GM12873 (cell line): ENCODE measurements at regions not wholly inside any gene's neighbourhood (a gene's known extent, or its start where the extent isn't known, plus 50 kb on each side); places are given as distances from the start of the nearest gene placed in this dataset.

Experiments
- TF ChIP-seq, protein P1 (sequence below): IDR thresholded peaks from 2 replicates; pipeline ENCODE4 v1.5.1; 2012; ENCODE audit warnings: low read depth, mild to moderate bottlenecking, moderate library complexity, low read length, control low read depth; ENCODE audit not compliant: insufficient read depth; ENCODE audit errors: missing control alignments

DNA sequence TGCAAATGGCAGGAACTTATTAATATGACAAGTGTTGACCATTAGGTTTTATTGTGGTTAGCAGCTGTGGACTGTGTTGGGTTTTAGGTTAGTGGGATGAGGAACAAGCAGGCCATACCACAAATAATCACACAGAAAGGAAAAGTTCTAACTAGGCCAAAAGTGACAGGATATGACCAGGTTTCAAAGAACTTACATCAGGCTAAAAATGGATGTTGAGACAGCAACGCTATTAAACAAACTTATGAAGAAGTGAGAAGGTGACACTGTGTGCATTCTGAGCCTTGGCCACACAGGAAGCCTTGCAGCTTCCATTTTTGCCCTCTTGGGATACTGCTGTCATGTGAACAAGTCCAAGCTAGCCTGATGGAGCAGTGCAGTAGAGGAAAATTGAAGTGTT is 568.8 kb downstream of the HTR7 start:
- TF ChIP-seq, protein P1, sequence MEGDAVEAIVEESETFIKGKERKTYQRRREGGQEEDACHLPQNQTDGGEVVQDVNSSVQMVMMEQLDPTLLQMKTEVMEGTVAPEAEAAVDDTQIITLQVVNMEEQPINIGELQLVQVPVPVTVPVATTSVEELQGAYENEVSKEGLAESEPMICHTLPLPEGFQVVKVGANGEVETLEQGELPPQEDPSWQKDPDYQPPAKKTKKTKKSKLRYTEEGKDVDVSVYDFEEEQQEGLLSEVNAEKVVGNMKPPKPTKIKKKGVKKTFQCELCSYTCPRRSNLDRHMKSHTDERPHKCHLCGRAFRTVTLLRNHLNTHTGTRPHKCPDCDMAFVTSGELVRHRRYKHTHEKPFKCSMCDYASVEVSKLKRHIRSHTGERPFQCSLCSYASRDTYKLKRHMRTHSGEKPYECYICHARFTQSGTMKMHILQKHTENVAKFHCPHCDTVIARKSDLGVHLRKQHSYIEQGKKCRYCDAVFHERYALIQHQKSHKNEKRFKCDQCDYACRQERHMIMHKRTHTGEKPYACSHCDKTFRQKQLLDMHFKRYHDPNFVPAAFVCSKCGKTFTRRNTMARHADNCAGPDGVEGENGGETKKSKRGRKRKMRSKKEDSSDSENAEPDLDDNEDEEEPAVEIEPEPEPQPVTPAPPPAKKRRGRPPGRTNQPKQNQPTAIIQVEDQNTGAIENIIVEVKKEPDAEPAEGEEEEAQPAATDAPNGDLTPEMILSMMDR: no peak

DNA sequence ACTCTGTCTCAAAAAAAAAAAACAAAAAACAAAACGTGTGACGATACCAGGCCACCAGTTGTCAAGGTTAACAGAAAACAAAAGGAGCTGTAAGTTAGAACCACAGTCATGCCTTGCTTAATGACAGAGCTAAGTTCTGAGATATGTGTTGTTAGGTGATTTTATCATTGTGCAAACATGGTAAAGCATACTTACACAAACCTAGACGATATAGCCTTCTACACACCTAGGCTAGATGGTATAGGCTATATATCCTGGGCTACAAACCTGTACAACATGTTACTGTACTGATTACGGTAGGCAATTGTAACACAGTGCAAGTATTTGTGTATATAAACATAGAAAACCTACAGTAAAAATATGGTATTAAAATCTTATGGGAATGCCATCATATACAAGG is 564.2 kb downstream of the HTR7 start:
- TF ChIP-seq, protein P1: no peak

DNA sequence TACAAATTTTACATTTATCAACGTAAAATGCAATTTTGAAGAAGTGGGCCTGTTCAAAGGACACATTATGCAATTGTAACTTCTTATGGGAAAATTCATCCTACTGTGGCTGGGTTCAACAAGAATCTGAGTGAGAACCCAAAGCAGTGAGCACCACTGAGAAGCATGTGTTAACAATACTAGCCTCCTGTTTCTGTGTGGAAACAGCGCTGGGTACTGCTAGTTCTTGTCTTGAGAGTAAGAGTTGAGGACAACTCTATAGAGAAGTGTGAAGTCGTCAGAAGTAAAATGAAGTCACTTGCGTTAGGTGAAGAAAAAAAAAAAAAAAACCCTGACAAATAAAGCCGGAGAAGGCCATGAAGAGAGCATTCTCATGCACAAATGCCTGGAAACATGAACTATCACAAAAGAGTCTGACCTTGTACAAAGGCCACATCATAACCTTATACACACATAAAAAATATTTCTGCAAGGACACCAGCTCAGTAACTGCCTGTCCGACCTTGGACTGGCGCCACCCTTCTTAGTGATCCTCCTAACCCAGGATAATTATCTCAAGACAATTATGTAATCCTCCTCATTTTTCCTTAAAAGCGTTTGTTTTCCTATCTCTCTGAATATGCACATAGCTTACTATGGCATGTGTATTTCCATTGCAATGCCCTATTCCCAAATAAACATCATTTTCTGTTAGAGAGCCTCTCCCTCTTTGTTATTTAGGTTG is 554.9 kb downstream of the HTR7 start:
- TF ChIP-seq, protein P1: no peak

DNA sequence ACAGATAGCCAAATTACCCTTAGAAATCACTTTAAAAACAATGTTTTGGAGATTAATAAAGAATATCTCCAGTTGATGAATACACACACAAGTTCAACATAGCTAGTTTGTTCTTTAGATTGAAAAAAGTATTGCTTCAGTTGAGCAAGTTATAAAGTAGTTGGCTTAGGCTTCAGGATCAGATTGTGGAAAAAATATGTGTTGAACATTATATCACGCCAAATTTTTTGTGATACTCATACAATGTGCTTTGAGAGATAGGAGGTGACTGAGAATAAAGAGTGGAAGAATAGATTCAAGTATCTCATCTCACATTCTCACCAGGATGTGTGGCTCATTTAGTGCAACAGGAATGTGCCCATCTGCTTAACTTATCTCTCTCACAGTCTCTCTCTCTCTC is 553.3 kb downstream of the HTR7 start:
- TF ChIP-seq, protein P1: no peak

DNA sequence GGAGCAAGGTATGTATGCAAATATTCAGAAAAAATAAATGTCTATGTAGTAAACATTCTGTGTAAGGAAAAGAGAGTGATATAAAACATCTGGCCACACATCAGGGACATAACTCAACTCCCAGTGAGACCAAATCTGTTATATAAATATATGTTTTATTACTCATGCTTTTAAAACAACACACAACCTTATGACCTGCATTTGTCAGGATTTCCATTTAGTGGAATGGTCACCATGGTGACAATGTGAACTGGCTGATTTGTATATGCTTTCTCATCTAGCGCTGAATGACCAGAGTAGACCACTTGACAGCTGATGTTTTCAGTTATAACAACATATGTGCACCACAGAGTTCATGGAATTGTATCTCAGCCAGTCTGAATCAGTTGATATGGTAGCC is 551.7 kb downstream of the HTR7 start:
- TF ChIP-seq, protein P1: no peak

DNA sequence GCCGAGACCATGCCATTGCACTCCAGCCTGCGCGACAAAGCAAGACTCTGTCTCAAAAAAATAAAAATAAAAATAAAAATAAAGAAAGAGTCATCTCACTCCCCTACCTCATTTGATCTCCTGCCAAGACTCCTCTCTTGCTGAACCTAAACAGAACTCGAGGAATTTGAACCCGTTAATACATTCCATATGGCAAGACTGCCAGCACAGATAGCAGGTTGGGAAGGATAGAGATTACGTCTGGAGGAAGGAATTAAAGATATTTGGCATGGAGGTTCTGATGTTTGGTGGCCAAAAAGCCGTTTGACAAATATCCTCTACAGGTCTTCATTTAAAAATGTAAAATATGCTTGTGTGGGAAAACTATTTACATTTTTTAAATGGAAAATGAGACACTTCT is 549.6 kb downstream of the HTR7 start:
- TF ChIP-seq, protein P1: no peak

DNA sequence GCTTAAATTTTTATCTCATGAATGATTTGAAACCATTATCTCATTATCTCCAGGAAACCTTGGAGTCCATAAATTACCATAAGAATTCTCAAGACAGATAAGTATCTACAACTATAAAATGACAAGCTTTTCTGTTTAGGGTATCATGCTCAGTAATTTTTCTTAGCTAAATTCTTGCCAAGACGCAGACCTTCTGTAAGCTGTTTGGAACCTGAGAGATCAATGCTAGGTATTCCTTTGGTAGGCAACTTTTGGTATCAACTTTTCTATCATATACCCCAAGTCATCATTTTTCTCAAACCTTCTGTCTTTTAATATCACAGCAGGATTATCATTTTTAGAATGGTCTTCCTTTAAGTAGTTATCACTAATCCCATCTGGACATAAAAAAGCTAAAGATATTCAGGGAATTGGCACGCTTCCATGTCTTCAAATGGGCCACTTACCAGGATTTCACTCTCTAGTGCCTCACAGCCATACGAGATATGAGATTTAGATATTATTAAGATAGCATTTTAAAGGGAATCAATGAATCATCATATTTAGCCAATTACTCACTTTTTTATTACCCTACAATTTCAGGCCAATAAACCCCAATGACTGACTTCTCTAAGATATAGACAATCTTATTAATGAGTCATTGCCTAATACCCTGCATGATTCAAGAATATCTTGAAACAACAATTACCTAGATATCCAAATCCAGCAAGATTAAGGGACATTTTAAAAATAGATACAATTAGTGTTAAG is 544.1 kb downstream of the HTR7 start:
- TF ChIP-seq, protein P1: no peak
